SJSA1 (cell line): ENCODE measurements at regions not wholly inside any gene's neighbourhood (a gene's known extent, or its start where the extent isn't known, plus 50 kb on each side); places are given as distances from the start of the nearest gene placed in this dataset.

Experiments
- DNase-seq, 2 experiments: peaks; one replicate each; pipeline ENCODE4 v3.0.0-alpha.2; 2015 to 2020; ENCODE audit warnings: low spot score in 2 of 2, low read depth in 1 of 2
- H3K27ac ChIP-seq: fragments of 250-450 bp; sonication (Bioruptor Pico); 2 replicates; pipeline ENCODE4 v1.5.1; 2020; ENCODE audit warnings: mild to moderate bottlenecking, moderate library complexity
- H3K27me3 ChIP-seq: fragments of 250-450 bp; sonication (Bioruptor Pico); replicated peaks from 2 replicates; pipeline ENCODE4 v1.5.1; 2020; ENCODE audit warnings: mild to moderate bottlenecking, moderate library complexity
- H3K36me3 ChIP-seq: fragments of 250-450 bp; sonication (Bioruptor Pico); 2 replicates; pipeline ENCODE4 v1.5.1; 2020; ENCODE audit warnings: mild to moderate bottlenecking
- H3K4me1 ChIP-seq: fragments of 250-450 bp; sonication (Bioruptor Pico); replicated peaks from 2 replicates; pipeline ENCODE4 v1.6.1; 2021; ENCODE audit warnings: mild to moderate bottlenecking
- H3K4me3 ChIP-seq: fragments of 250-450 bp; sonication (Bioruptor Pico); 2 replicates; pipeline ENCODE4 v1.5.1; 2020; ENCODE audit warnings: mild to moderate bottlenecking
- H3K9me3 ChIP-seq: fragments of 250-450 bp; sonication (Bioruptor Pico); replicated peaks from 2 replicates; pipeline ENCODE4 v1.5.1; 2020; ENCODE audit warnings: mild to moderate bottlenecking

GRCh38 chr6:11292594-11293236 is 60.2 kb upstream of the NEDD9 start:
- no peaks in the 10 kb centered on the region for H3K27me3 ChIP-seq
- no peak for DNase-seq
- H3K36me3 ChIP-seq, result no peaks in the 10 kb centered on the region
- H3K27ac ChIP-seq, result no peak overlapping the region
- no peaks in the 10 kb centered on the region for H3K4me1 ChIP-seq
- H3K9me3 ChIP-seq, result peaks cover 8% of the 10 kb centered on the region
- no peak overlapping the region for H3K4me3 ChIP-seq

- Histone ChIP-seq H3K36me3 (no peaks in the 10 kb centered on the region), H3K27ac (no peak overlapping the region), H3K4me1 (no peaks in the 10 kb centered on the region), H3K27me3 (no peaks in the 10 kb centered on the region), H3K9me3 (peaks cover 8% of the 10 kb centered on the region), H3K4me3 (no peak overlapping the region)
- DNase-seq, result no peak
Observed at GRCh38 chr6:11292091-11292490, 59.6 kb upstream of the NEDD9 start.

DNA sequence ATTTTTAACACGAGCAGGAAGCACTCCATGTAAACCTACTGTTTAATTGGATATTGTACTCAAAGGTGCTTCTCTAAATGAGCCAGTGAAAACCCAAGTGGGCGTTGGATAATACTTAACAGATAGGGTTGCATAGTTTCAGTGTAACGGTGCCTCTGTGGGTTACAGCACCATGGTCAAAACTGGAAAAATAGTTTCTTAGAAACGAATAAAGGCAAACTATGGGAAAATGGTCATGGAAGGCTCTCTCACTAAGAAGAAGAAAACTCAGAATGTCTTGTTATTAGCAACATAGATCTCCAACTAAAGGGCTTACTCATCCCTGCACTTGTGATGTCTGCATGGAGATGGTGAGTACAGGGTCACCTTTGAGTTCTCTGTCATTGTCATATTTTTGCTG is 59.1 kb upstream of the NEDD9 start:
- H3K27ac ChIP-seq, result no peak overlapping the region
- no peaks in the 10 kb centered on the region for H3K36me3 ChIP-seq
- H3K9me3 ChIP-seq, result peaks cover 8% of the 10 kb centered on the region
- no peaks in the 10 kb centered on the region for H3K4me1 ChIP-seq
- H3K27me3 ChIP-seq, result no peaks in the 10 kb centered on the region
- DNase-seq, result no peak
- no peak overlapping the region for H3K4me3 ChIP-seq

DNA sequence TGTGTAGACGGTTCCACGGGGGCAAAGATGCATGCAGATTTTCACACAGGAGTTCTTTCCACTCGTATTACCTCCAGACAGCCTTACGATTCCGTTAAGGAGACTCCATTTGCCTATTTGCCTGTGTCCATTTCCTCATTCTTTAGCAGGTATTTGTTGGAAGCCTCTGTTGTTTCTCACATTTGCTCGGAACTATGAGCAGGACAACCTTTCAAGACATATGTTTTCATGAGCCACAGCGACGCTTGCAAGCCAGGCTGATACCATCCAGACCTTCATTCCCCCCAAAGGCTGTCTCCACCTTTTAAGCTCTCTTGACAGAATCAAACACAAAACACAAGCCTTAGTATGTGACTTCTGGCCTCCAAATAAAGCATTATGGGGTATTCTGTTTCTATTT is 57.6 kb upstream of the NEDD9 start:
- H3K4me1 ChIP-seq, result no peaks in the 10 kb centered on the region
- DNase-seq, result no peak
- H3K27me3 ChIP-seq, result no peaks in the 10 kb centered on the region
- H3K36me3 ChIP-seq, result no peaks in the 10 kb centered on the region
- no peak overlapping the region for H3K4me3 ChIP-seq
- H3K9me3 ChIP-seq, result no peaks in the 10 kb centered on the region
- no peak overlapping the region for H3K27ac ChIP-seq

- no peak overlapping the region for H3K27ac ChIP-seq
- no peaks in the 10 kb centered on the region for H3K36me3 ChIP-seq
- H3K9me3 ChIP-seq, result no peaks in the 10 kb centered on the region
- no peak for DNase-seq
- no peak overlapping the region for H3K4me3 ChIP-seq
- H3K4me1 ChIP-seq, result no peaks in the 10 kb centered on the region
- no peaks in the 10 kb centered on the region for H3K27me3 ChIP-seq
Observed at GRCh38 chr6:11288065-11288464, 55.6 kb upstream of the NEDD9 start.

DNA sequence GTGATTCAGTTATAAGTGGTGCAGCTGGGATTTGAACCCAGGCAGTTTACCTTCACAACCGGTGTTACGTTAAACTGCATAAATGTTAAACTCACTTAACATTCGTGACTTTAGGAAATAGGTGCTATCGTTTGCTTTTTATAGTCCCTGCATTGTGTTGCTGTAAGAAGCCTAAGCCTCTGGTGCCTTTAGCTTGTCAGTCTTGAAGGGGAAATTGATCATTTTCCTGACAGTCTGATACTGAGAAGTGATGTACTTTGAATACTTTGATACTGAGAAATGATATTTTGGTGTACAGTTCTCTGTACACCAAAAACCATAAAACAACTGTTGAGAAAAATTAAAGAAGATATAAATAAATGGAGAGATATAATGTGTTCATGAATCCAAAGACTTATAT is 52.5 kb upstream of the NEDD9 start:
- no peak overlapping the region for H3K4me3 ChIP-seq
- H3K27me3 ChIP-seq, result no peaks in the 10 kb centered on the region
- H3K9me3 ChIP-seq, result no peaks in the 10 kb centered on the region
- no peak overlapping the region for H3K27ac ChIP-seq
- peaks cover 3% of the 10 kb centered on the region; the same call in 1 of the 2 replicates for H3K4me1 ChIP-seq
- DNase-seq, result no peak
- no peaks in the 10 kb centered on the region for H3K36me3 ChIP-seq

DNA sequence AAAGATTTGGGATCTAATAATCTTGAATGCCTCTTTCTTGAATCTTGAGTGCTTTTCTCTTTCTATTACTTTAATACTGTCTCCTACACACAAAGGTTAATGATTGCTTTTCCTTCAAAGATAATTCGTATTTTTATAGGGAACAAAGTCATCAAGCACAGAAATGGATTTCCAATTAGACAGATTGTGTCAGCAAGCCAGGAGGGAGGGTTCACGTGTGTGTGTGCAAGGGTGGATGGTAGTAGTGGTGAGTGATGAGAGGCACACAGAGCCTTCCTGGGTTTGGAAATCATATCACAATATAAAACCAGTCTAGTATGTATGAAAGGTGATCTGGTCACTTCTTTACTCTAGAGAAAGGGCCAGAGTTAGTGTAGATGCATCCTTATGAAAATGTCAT is 51.2 kb upstream of the NEDD9 start:
- H3K4me1 ChIP-seq, result peaks cover 14% of the 10 kb centered on the region
- no peaks in the 10 kb centered on the region for H3K36me3 ChIP-seq
- no peaks in the 10 kb centered on the region for H3K9me3 ChIP-seq
- no peak overlapping the region for H3K27ac ChIP-seq
- no peak for DNase-seq
- no peaks in the 10 kb centered on the region for H3K27me3 ChIP-seq
- H3K4me3 ChIP-seq, result no peak overlapping the region

GRCh38 chr6:11282875-11283274 is 50.4 kb upstream of the NEDD9 start:
- Histone ChIP-seq H3K27me3 (no peaks in the 10 kb centered on the region), H3K27ac (no peak overlapping the region), H3K4me3 (no peak overlapping the region), H3K9me3 (no peaks in the 10 kb centered on the region), H3K36me3 (no peaks in the 10 kb centered on the region), H3K4me1 (peaks cover 22% of the 10 kb centered on the region)
- DNase-seq, result no peak
